Smooth muscle cell (in vitro differentiated cells): ENCODE measurements at regions not wholly inside any gene's neighbourhood (a gene's known extent, or its start where the extent isn't known, plus 50 kb on each side); places are given as distances from the start of the nearest gene placed in this dataset.

Source experiments
- DNase-seq: peaks from one replicate; lab custom pipeline; 2025; ENCODE audit not compliant: unreplicated experiment; lab: John Stamatoyannopoulos, UW
- H2AFZ ChIP-seq: fragments of 200-600 bp; sonication (generic); 2 replicates; pipeline ENCODE4 v1.6.0; 2016; ENCODE audit warnings: antibody characterized with exemption, low read depth, mild to moderate bottlenecking
- H3F3A ChIP-seq: fragments of 200-600 bp; sonication (generic); 2 replicates; pipeline ENCODE4 v1.6.0; 2017; ENCODE audit warnings: antibody characterized with exemption, low read depth
- H3K27ac ChIP-seq: fragments of 200-600 bp; sonication (generic); 2 replicates; pipeline ENCODE4 v1.5.1; 2016; ENCODE audit warnings: low read depth, mild to moderate bottlenecking
- H3K27me3 ChIP-seq: fragments of 200-600 bp; sonication (generic); 2 replicates; pipeline ENCODE4 v1.6.1; 2016; ENCODE audit warnings: low read depth, mild to moderate bottlenecking
- H3K36me3 ChIP-seq: fragments of 200-600 bp; sonication (generic); 2 replicates; pipeline ENCODE4 v1.5.1; 2016; ENCODE audit warnings: low read depth
- H3K4me1 ChIP-seq: fragments of 200-600 bp; sonication (generic); 2 replicates; pipeline ENCODE4 v1.5.1; 2016; ENCODE audit warnings: low read depth
- H3K4me2 ChIP-seq: fragments of 200-600 bp; sonication (generic); 2 replicates; pipeline ENCODE4 v1.6.0; 2016; ENCODE audit warnings: mild to moderate bottlenecking
- H3K4me3 ChIP-seq: fragments of 200-600 bp; sonication (generic); 2 replicates; pipeline ENCODE4 v1.5.1; 2016; ENCODE audit warnings: mild to moderate bottlenecking
- H3K79me2 ChIP-seq: fragments of 200-600 bp; sonication (generic); 2 replicates; pipeline ENCODE4 v1.6.0; 2016; ENCODE audit warnings: low read depth, mild to moderate bottlenecking
- H3K9ac ChIP-seq: fragments of 200-600 bp; sonication (generic); 2 replicates; pipeline ENCODE4 v1.6.0; 2016; ENCODE audit warnings: low read depth
- H3K9me3 ChIP-seq: fragments of 200-600 bp; sonication (generic); replicated peaks from 2 replicates; pipeline ENCODE4 v1.5.1; 2016; ENCODE audit warnings: low read depth
- H4K20me1 ChIP-seq: fragments of 200-600 bp; sonication (generic); 2 replicates; pipeline ENCODE4 v1.6.0; 2016; ENCODE audit warnings: low read depth
- WGBS: methylation state at CpG from one replicate; pipeline ENCODE4 v1.1.7; 2016; ENCODE audit warnings: low lambda C conversion rate; 5-methylcytosine and 5-hydroxymethylcytosine counted together
- TF ChIP-seq, protein P1 (sequence below): fragments of 200-600 bp; sonication (generic); IDR thresholded peaks from 2 replicates; pipeline ENCODE4 v1.5.1; 2017; ENCODE audit warnings: borderline replicate concordance, mild to moderate bottlenecking, antibody characterized with exemption; ENCODE audit not compliant: insufficient read depth, poor library complexity, severe bottlenecking

DNA sequence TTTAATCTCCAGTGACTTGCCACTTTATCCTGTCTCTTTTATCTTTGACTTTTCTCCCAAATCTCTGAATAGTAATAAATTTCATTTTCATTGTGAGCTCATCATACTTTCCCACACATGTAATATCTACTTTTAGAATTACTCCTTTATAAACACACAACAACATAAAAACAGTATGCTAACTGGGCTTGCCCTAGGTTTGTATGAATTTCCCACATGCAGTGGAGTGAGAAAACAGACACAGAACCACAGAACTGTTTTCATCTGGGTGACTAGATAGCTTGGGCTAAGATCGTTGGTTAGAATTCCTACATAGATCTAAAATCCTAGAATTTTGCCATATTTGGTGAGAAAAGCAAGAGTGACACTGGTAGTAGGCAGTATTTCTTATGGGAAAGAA is 409.5 kb downstream of the SPRY1 start:
- Histone ChIP-seq H3K4me2 (peak overlapping the region; percentile 6), H4K20me1 (no peaks in the 10 kb centered on the region), H2AFZ (peak overlapping the region; percentile 72), H3K27ac (peak overlapping the region; percentile 10), H3F3A (no peaks in the 10 kb centered on the region), H3K79me2 (no peaks in the 10 kb centered on the region), H3K27me3 (no peaks in the 10 kb centered on the region), H3K4me3 (no peak overlapping the region), H3K9me3 (no peaks in the 10 kb centered on the region), H3K4me1 (no peaks in the 10 kb centered on the region), H3K9ac (no peak overlapping the region), H3K36me3 (no peaks in the 10 kb centered on the region)
- no peak for DNase-seq
- TF ChIP-seq, protein P1, sequence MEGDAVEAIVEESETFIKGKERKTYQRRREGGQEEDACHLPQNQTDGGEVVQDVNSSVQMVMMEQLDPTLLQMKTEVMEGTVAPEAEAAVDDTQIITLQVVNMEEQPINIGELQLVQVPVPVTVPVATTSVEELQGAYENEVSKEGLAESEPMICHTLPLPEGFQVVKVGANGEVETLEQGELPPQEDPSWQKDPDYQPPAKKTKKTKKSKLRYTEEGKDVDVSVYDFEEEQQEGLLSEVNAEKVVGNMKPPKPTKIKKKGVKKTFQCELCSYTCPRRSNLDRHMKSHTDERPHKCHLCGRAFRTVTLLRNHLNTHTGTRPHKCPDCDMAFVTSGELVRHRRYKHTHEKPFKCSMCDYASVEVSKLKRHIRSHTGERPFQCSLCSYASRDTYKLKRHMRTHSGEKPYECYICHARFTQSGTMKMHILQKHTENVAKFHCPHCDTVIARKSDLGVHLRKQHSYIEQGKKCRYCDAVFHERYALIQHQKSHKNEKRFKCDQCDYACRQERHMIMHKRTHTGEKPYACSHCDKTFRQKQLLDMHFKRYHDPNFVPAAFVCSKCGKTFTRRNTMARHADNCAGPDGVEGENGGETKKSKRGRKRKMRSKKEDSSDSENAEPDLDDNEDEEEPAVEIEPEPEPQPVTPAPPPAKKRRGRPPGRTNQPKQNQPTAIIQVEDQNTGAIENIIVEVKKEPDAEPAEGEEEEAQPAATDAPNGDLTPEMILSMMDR: no peak
- 9% methylated on average over 1 of the region's 1 CpG for WGBS

DNA sequence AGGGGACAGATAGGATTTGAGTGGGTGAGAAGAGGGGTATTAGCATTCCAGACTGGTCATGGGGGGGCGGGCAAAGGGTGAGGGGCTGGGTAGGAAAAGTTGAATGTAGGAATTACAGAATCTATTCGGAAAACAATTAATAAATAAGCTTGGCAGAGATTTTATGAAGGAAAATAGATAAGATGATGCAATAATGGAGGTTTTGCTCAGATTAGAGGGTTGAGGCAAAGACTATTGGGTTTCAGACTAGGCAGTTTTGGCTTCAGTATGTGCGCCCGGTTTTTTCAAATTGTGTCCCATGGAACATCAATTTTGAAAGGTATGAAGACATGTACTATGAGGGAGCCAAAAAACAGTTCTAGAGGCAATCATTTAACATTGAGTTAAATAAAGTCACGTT is 410.6 kb downstream of the SPRY1 start:
- Histone ChIP-seq H4K20me1 (no peaks in the 10 kb centered on the region), H3K9me3 (no peaks in the 10 kb centered on the region), H3K36me3 (no peaks in the 10 kb centered on the region), H3K4me1 (no peaks in the 10 kb centered on the region), H3K9ac (no peak overlapping the region), H3K27me3 (no peaks in the 10 kb centered on the region), H3K79me2 (no peaks in the 10 kb centered on the region), H3F3A (no peaks in the 10 kb centered on the region), H3K4me2 (peak overlapping the region; percentile 6), H3K4me3 (no peak overlapping the region), H3K27ac (no peak overlapping the region), H2AFZ (peak overlapping the region; percentile 73)
- TF ChIP-seq, protein P1: no peak
- no peak for DNase-seq
- 84% methylated on average over 5 of the region's 5 CpGs for WGBS

DNA sequence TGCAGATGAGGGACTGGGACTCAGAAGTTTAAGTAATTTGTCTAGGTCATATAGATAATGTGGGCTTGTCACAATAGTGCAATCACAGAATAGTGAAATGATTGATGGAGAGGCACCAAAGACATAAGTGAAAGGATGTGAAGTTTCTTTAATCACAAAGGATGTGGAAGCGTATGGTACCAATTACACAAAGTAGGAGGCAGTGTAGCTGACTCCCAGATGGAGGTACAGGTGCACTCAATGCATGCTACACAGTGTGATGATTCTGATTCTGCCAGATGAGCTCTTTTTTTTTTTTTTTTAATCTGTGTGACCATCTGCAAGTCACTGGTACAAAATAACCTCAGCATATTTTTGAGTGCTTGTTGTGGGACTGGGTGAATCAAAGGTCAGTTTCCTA is 411.3 kb downstream of the SPRY1 start:
- Histone ChIP-seq H3K4me2 (no peak overlapping the region), H3K79me2 (no peaks in the 10 kb centered on the region)
- WGBS: 96% methylated on average over 1 of the region's 1 CpG

GRCh38 chr4:123809864-123810263 is 413.3 kb downstream of the SPRY1 start:
- H2AFZ ChIP-seq: no peak overlapping the region
- H3K36me3 ChIP-seq: no peaks in the 10 kb centered on the region
- no peaks in the 10 kb centered on the region for H4K20me1 ChIP-seq
- no peaks in the 10 kb centered on the region for H3K27me3 ChIP-seq
- DNase-seq: no peak
- H3K4me2 ChIP-seq: no peak overlapping the region
- 98% methylated on average over 1 of the region's 1 CpG for WGBS
- TF ChIP-seq, protein P1: no peak
- H3K27ac ChIP-seq: no peak overlapping the region
- no peak overlapping the region for H3K4me3 ChIP-seq
- no peaks in the 10 kb centered on the region for H3K9me3 ChIP-seq
- H3K9ac ChIP-seq: no peak overlapping the region
- no peaks in the 10 kb centered on the region for H3F3A ChIP-seq
- H3K4me1 ChIP-seq: no peaks in the 10 kb centered on the region
- H3K79me2 ChIP-seq: no peaks in the 10 kb centered on the region

More for the DNA sequence above, 411.3 kb downstream of the SPRY1 start:
- DNase-seq: no peak
- Histone ChIP-seq H2AFZ (no peak overlapping the region), H3K36me3 (no peaks in the 10 kb centered on the region), H3K9me3 (no peaks in the 10 kb centered on the region), H3K4me3 (no peak overlapping the region), H3K4me1 (no peaks in the 10 kb centered on the region), H4K20me1 (no peaks in the 10 kb centered on the region), H3K27me3 (no peaks in the 10 kb centered on the region), H3F3A (no peaks in the 10 kb centered on the region), H3K27ac (no peak overlapping the region), H3K9ac (no peak overlapping the region)
- TF ChIP-seq, protein P1: no peak
